KMS-11 (cell line): ENCODE measurements at regions not wholly inside any gene's neighbourhood (a gene's known extent, or its start where the extent isn't known, plus 50 kb on each side); places are given as distances from the start of the nearest gene placed in this dataset.
"Not testable (repeated sequence)": the region's sequence is repeated elsewhere in the genome, so short reads cannot be mapped to it uniquely, and the experiment has no call there.

Experiments
- H2AFZ ChIP-seq: fragments of 200-600 bp; sonication (generic); 2 replicates; pipeline ENCODE4 v1.6.1; 2016; ENCODE audit warnings: antibody characterized with exemption, mixed run types, low read depth
- H3K27ac ChIP-seq: fragments of 200-600 bp; sonication (generic); 2 replicates; pipeline ENCODE4 v1.6.1; 2016; ENCODE audit warnings: mild to moderate bottlenecking, mixed run types
- H3K27me3 ChIP-seq: fragments of 200-600 bp; sonication (generic); 2 replicates; pipeline ENCODE4 v1.6.1; 2017; ENCODE audit warnings: mild to moderate bottlenecking, low read depth, mixed run types, moderate library complexity; ENCODE audit not compliant: insufficient read depth
- H3K36me3 ChIP-seq: fragments of 200-600 bp; sonication (generic); 2 replicates; pipeline ENCODE4 v1.6.1; 2017; ENCODE audit warnings: mild to moderate bottlenecking, mixed run types; ENCODE audit not compliant: insufficient read depth
- H3K4me1 ChIP-seq: fragments of 200-600 bp; sonication (generic); 2 replicates; pipeline ENCODE4 v1.6.1; 2016; ENCODE audit warnings: mild to moderate bottlenecking, low read depth, mixed run types; ENCODE audit not compliant: poor library complexity, severe bottlenecking
- H3K4me2 ChIP-seq: fragments of 200-600 bp; sonication (generic); 2 replicates; pipeline ENCODE4 v1.7.0; 2016; ENCODE audit warnings: mild to moderate bottlenecking, mixed run types
- H3K4me3 ChIP-seq: fragments of 200-600 bp; sonication (generic); IDR thresholded peaks from 2 replicates; pipeline ENCODE4 v1.6.1; 2017; ENCODE audit warnings: low read depth, low read length, mixed read lengths; ENCODE audit not compliant: insufficient read depth
- H3K79me2 ChIP-seq: fragments of 200-600 bp; sonication (generic); 2 replicates; pipeline ENCODE4 v1.6.1; 2016; ENCODE audit warnings: low read depth, mixed run types; ENCODE audit not compliant: insufficient read depth
- H3K9ac ChIP-seq: fragments of 200-600 bp; sonication (generic); 2 replicates; pipeline ENCODE4 v1.6.1; 2016; ENCODE audit warnings: mild to moderate bottlenecking, mixed run types
- H4K20me1 ChIP-seq: fragments of 200-600 bp; sonication (generic); 2 replicates; pipeline ENCODE4 v1.6.1; 2016; ENCODE audit warnings: mild to moderate bottlenecking, mixed run types; ENCODE audit not compliant: insufficient read depth
- TF ChIP-seq, protein P1 (sequence below): fragments of 200-600 bp; sonication (generic); conservative IDR thresholded peaks from 2 replicates; pipeline ENCODE4 v1.6.1; 2017; ENCODE audit warnings: low read depth, mild to moderate bottlenecking, antibody characterized with exemption, low read length, moderate library complexity, mixed read lengths

DNA sequence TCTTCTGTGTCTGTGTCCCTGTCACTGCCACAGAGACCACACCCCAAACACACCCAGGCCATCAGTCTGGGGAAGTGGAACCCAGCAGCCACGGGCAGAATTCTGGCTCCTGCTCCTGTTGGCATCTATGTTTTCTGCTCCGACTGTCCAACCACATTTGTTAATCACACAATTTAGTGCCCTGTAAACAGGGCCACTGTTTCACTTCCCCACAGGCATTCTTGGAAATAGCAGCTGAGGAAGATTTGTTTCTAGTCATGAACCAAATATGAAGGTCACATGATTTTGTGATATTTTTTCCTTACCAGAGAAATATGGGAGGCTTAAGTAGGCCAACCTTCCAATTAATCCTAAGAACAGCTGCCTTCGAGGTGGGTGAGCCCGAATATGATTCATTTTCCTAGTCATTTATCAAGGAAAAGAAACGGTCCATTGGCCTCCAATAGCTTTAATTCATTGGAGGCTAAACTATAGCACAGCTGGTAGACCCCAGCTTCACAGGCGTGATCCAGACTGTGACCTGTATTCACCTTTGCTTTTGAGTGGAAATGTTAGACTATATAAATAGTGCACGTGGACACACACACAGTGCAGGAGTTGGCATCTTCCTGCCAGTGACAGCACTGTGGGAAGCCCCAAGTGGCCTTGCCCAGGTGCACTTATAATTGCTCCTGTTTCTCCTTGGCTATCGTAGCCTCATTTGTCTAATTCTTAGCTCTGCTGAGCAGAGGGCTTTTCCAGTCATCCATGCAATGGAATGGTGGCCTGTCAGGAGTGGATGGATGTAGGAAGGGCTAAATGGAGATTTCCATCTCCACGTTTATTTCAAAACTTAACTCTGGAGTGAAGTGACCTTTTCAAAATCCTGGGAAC lies 267.9 kb downstream of the LPIN1 start:
- Histone ChIP-seq H2AFZ (no peak overlapping the region), H3K27ac (no peak overlapping the region), H3K4me1 (peaks cover 5% of the 10 kb centered on the region), H3K79me2 (no peaks in the 10 kb centered on the region), H3K27me3 (peaks cover 15% of the 10 kb centered on the region), H3K4me2 (no peak overlapping the region), H4K20me1 (no peaks in the 10 kb centered on the region), H3K36me3 (no peaks in the 10 kb centered on the region), H3K9ac (no peak overlapping the region), H3K4me3 (no peak overlapping the region)
- TF ChIP-seq, protein P1, sequence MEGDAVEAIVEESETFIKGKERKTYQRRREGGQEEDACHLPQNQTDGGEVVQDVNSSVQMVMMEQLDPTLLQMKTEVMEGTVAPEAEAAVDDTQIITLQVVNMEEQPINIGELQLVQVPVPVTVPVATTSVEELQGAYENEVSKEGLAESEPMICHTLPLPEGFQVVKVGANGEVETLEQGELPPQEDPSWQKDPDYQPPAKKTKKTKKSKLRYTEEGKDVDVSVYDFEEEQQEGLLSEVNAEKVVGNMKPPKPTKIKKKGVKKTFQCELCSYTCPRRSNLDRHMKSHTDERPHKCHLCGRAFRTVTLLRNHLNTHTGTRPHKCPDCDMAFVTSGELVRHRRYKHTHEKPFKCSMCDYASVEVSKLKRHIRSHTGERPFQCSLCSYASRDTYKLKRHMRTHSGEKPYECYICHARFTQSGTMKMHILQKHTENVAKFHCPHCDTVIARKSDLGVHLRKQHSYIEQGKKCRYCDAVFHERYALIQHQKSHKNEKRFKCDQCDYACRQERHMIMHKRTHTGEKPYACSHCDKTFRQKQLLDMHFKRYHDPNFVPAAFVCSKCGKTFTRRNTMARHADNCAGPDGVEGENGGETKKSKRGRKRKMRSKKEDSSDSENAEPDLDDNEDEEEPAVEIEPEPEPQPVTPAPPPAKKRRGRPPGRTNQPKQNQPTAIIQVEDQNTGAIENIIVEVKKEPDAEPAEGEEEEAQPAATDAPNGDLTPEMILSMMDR: no peak

DNA sequence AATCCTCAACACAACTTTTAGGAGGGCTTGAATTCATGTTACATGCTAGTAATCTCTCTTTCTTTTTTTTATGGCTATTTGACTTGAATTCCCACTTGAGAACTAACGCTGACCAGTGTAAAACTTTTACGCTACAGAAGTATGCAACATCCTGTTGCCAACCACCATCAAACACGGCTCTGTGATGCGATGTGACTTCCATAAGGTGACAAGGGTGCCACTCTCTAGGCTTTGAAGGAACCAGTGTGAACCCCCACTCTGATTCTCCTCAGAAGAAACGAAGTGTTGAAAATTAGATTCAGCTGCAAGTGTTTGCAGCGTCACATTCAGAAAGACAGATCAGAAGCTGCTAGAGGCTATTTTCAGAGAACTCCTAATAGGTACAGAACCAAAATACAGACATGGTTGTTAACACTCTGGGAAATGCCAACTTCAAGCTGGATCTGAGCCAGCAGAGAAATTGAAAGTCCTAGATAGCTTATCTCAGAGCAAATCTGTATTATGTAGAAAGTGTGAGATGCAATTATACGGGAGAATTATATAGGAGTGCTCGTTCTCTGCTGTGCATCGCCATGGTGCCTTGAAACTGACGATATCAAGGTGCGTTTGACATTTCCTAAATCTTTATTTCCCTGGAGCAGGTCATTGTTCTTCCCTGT lies 271.2 kb downstream of the LPIN1 start:
- no peak overlapping the region for H3K4me3 ChIP-seq
- H4K20me1 ChIP-seq: no peaks in the 10 kb centered on the region
- H3K4me2 ChIP-seq: no peak overlapping the region
- H3K27me3 ChIP-seq: no peaks in the 10 kb centered on the region
- H3K36me3 ChIP-seq: no peaks in the 10 kb centered on the region
- H3K9ac ChIP-seq: no peak overlapping the region
- H3K79me2 ChIP-seq: no peaks in the 10 kb centered on the region
- H3K27ac ChIP-seq: no peak overlapping the region
- TF ChIP-seq, protein P1: no peak
- H2AFZ ChIP-seq: no peak overlapping the region
- no peaks in the 10 kb centered on the region for H3K4me1 ChIP-seq

DNA sequence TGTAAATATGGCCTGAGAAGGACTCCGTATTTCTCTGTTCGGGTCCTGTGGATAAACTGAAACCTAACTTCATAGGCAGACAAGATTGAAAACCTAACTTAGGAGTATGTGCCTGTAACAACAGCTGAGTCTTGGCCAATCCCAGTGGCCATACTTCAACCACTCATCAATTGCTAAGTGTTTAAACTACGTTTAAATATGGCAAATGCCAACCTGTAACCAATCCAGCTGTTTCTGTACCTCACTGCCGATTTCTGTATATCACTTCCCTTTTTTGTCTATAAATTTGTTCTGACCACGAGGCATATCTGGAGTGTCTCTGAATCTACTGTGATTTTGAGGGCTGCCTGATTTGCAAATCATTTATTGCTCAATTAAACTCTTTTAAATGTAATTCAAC lies 272.3 kb downstream of the LPIN1 start:
- H3K27me3 ChIP-seq, H3K9ac ChIP-seq, H3K27ac ChIP-seq, H4K20me1 ChIP-seq, H3K79me2 ChIP-seq, H2AFZ ChIP-seq, H3K36me3 ChIP-seq, H3K4me3 ChIP-seq, H3K4me2 ChIP-seq, H3K4me1 ChIP-seq: not testable (repeated sequence)

DNA sequence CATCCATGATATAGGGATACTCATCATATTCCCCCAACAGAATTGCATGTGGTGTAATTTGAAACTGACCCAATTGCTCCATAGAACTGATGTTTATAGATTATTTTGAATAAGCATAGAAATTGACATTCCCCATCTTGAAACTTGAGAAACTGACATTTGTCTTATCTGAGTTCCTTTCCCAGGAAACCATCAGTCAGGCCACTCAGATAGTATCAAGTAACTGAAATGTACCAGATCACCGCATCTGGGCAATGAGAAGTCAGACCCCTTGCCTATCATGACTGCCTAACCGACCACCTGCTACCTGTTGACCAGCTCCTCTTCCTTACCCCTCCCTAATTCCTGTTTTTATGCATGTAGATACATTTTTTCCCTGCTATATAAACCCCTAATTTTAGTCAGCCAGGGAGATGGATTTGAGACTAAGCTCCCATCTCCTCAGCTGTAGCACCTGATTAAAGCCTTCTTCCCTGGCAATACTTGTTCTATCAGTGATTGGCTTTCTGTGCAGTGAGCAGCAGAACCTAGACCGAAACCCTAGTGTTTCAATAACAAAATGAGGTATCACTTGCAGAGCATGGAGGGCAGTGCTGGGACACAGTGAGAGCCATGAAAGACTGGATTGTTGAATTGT lies 274.5 kb downstream of the LPIN1 start:
- Histone ChIP-seq H3K4me3 (no peak overlapping the region), H4K20me1 (no peaks in the 10 kb centered on the region)

DNA sequence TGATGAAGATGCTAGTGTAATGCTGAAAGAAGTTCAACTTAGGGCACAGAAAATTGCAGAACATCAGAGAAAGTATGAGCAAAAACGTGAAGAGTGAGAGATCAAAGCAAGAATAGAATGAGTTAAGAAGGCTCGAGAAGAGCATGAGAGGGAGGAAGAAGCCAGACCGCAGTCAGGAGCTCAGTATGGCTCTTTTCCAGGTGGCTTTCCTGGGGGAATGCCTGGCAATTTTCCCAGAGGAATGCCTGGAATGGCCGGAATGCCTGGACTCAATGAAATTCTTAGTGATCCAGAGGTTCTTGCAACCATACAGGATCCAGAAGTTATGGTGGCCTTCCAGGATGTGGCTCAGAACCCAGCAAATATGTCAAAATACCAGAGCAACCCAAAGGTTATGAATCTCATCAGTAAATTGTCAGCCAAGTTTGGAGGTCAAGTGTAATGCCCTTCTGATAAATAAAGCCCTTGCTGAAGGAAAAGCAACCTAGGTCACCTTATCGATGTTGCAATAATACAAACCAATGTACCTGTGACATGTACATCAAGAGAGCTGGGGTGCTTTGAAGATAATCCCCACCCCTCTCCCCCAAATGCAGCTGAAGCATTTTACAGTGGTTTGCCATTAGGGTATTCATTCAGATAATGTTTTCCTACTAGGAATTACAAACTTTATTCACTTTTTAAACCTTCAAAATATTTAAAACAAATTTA lies 277.9 kb downstream of the LPIN1 start:
- not testable (repeated sequence) for H3K27ac ChIP-seq

More for the DNA sequence above, 274.5 kb downstream of the LPIN1 start:
- no peak overlapping the region for H3K4me2 ChIP-seq
- H3K4me1 ChIP-seq: no peaks in the 10 kb centered on the region
- H3K27me3 ChIP-seq: no peaks in the 10 kb centered on the region
- TF ChIP-seq, protein P1: no peak
- H3K36me3 ChIP-seq: no peaks in the 10 kb centered on the region
- no peaks in the 10 kb centered on the region for H3K79me2 ChIP-seq
- H3K27ac ChIP-seq: no peak overlapping the region
- no peak overlapping the region for H2AFZ ChIP-seq
- no peak overlapping the region for H3K9ac ChIP-seq

More for the DNA sequence above, 277.9 kb downstream of the LPIN1 start:
- not testable (repeated sequence) for H3K4me1 ChIP-seq, H3K79me2 ChIP-seq, H3K27me3 ChIP-seq, H2AFZ ChIP-seq, H3K4me2 ChIP-seq, H3K9ac ChIP-seq, H4K20me1 ChIP-seq, H3K36me3 ChIP-seq, H3K4me3 ChIP-seq
